HuH-7.5 (cell line): ENCODE measurements at regions not wholly inside any gene's neighbourhood (a gene's known extent, or its start where the extent isn't known, plus 50 kb on each side); places are given as distances from the start of the nearest gene placed in this dataset.

Source experiments
- DNase-seq: peaks from one replicate; pipeline ENCODE4 v3.0.0; 2011; ENCODE audit warnings: low spot score

DNA sequence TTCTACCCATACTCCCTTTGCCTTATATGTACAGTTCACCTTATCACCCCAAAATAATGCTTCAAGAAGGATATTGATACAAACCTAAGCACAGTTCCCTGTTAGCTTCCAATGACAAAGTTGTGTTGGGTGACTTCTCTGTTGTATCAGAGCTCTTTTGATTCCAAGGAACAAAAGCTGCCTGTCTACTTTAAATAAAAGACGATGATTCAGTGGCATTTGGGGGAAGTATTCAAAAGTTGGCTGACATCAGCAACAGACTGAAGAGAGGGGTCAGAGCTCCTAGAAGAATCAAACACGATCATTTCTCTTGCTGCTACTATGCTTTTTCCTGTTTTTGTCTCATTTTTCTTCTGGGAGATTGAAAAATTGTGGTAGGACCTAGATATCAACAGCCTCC, 69.4 kb upstream of the CA10 start:
- no peak for DNase-seq

DNA sequence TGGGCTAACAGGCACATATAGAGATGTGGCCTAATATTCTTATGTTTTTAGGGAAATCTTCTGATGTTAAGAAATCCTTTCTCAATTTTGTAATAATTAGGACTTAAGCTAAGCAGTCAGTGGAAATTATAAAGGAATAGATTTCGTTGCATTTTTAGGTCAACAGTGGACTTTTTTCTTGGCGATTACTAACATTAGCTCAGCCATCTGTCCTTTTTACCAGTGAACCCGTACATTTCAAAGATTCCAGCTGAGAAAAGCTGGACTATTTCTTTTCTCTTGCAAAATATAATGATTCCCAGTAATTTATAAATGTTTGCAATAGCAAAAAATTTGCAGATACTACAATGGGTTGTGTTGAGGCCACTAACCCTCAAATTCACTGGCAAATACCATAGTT, 54.9 kb upstream of the CA10 start:
- no peak for DNase-seq

DNA sequence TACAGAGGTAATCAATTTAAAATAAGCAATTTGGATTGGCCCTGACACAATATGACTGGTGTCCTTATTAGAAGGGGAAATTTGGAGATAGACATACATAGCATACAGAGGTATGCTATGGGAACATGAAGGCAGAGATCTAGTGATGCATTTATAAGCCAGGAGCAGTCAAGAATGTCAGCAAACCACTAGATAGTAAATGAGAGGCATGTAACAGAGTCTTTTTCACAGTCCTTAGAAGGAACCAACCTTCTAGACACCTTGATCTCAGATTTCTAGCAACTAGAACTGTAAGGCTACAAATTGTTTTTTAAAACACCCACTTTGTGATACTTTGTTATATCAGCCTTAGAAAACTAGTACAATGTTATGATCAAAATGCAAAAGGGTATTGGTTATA, 54.3 kb upstream of the CA10 start:
- DNase-seq = no peak

DNA sequence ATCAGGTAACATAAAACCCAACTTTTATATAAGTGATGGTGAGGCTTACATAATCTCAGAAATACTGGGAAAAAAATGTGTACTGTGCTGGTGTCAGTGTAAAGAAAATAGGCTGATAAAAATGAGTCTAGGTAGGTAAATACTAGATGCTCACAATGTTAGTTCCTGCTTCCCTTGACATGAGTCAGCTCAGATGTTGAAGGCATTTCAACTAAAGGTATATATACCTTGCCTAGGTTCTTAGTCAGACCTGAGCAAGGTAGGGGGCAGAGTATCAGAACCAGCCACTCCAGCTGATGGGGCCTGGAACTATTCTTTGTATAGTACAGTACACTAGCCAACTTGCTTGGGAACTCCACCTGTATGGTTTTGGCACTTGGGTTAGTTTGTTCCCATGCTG, 51.0 kb upstream of the CA10 start:
- DNase-seq = no peak
